H9 (cell line): ENCODE measurements at regions not wholly inside any gene's neighbourhood (a gene's known extent, or its start where the extent isn't known, plus 50 kb on each side); places are given as distances from the start of the nearest gene placed in this dataset.

Source experiments
- DNase-seq: peaks from one replicate; pipeline ENCODE4 v3.0.0-alpha.2; 2017
- H2AFZ ChIP-seq: one replicate; pipeline ENCODE4 v1.6.1; 2013; ENCODE audit warnings: mild to moderate bottlenecking, low read length, control low read depth, moderate library complexity
- H2AK5ac ChIP-seq: 2 replicates; pipeline ENCODE4 v1.6.1; 2013; ENCODE audit warnings: low read length, control low read depth, mixed read lengths; ENCODE audit not compliant: insufficient read length
- H2BK120ac ChIP-seq: one replicate; pipeline ENCODE4 v1.6.1; 2013; ENCODE audit warnings: low read depth, mild to moderate bottlenecking, low read length, control low read depth, inconsistent platforms; ENCODE audit not compliant: poor library complexity, severe bottlenecking
- H2BK12ac ChIP-seq: 2 replicates; pipeline ENCODE4 v1.6.1; 2013; ENCODE audit warnings: low read length, control low read depth, mixed read lengths, low read depth; ENCODE audit not compliant: insufficient read length
- H2BK15ac ChIP-seq: 2 replicates; pipeline ENCODE4 v1.6.1; 2013; ENCODE audit warnings: low read depth, low read length, control low read depth
- H2BK20ac ChIP-seq: one replicate; pipeline ENCODE4 v1.6.1; 2013; ENCODE audit warnings: low read depth, mild to moderate bottlenecking, low read length, control low read depth, inconsistent platforms; ENCODE audit not compliant: poor library complexity, severe bottlenecking
- H2BK5ac ChIP-seq: 2 replicates; pipeline ENCODE4 v1.6.1; 2013; ENCODE audit warnings: low read length, control low read depth, mixed read lengths; ENCODE audit not compliant: insufficient read length
- H3K14ac ChIP-seq: 2 replicates; pipeline ENCODE4 v1.6.1; 2013; ENCODE audit warnings: low read length, control low read depth; ENCODE audit not compliant: insufficient read depth
- H3K18ac ChIP-seq: 2 replicates; pipeline ENCODE4 v1.6.1; 2013; ENCODE audit warnings: low read depth, mild to moderate bottlenecking, mixed read lengths, low read length, control low read depth; ENCODE audit not compliant: insufficient read length
- H3K23ac ChIP-seq: 2 replicates; pipeline ENCODE4 v1.6.1; 2013; ENCODE audit warnings: low read length, control low read depth, mixed read lengths, low read depth; ENCODE audit not compliant: insufficient read length
- H3K23me2 ChIP-seq: 2 replicates; pipeline ENCODE4 v1.6.1; 2013; ENCODE audit warnings: low read depth, mild to moderate bottlenecking, mixed read lengths, low read length, control low read depth; ENCODE audit not compliant: insufficient read length, poor library complexity, severe bottlenecking
- H3K27ac ChIP-seq: 2 replicates; pipeline ENCODE4 v1.5.1; 2013; ENCODE audit warnings: low read length, control low read depth, mixed read lengths, low read depth; ENCODE audit not compliant: insufficient read length
- H3K27me3 ChIP-seq: 2 replicates; pipeline ENCODE4 v1.6.1; 2013; ENCODE audit warnings: low read length, control low read depth, inconsistent platforms; ENCODE audit not compliant: insufficient read depth
- H3K4ac ChIP-seq: 2 replicates; pipeline ENCODE4 v1.6.1; 2013; ENCODE audit warnings: low read depth, mild to moderate bottlenecking, control low read depth, inconsistent platforms, low read length, moderate library complexity
- H3K4me1 ChIP-seq: 2 replicates; pipeline ENCODE4 v1.6.1; 2013; ENCODE audit warnings: low read length, control low read depth, inconsistent platforms; ENCODE audit not compliant: insufficient read depth
- H3K4me2 ChIP-seq: 2 replicates; pipeline ENCODE4 v1.6.1; 2013; ENCODE audit warnings: low read length, control low read depth, mixed read lengths; ENCODE audit not compliant: insufficient read length, insufficient read depth
- H3K56ac ChIP-seq: 2 replicates; pipeline ENCODE4 v1.6.1; 2013; ENCODE audit warnings: low read depth, mild to moderate bottlenecking, mixed read lengths, low read length, control low read depth; ENCODE audit not compliant: insufficient read length
- H3K79me1 ChIP-seq: 2 replicates; pipeline ENCODE4 v1.6.1; 2013; ENCODE audit warnings: low read depth, mild to moderate bottlenecking, moderate library complexity, low read length, control low read depth, inconsistent platforms; ENCODE audit not compliant: insufficient read depth, poor library complexity, severe bottlenecking
- H3K79me2 ChIP-seq: 2 replicates; pipeline ENCODE4 v1.6.1; 2013; ENCODE audit warnings: low read length, control low read depth, inconsistent platforms; ENCODE audit not compliant: insufficient read depth
- H3K9ac ChIP-seq: 2 replicates; pipeline ENCODE4 v1.6.1; 2013; ENCODE audit warnings: low read length, control low read depth, mixed read lengths; ENCODE audit not compliant: insufficient read length; ENCODE audit errors: extremely low read depth
- H3K9me3 ChIP-seq: one replicate; pipeline ENCODE4 v1.6.1; 2013; ENCODE audit warnings: low read depth, low read length, inconsistent platforms; ENCODE audit not compliant: control insufficient read depth
- H3T11ph ChIP-seq: one replicate; pipeline ENCODE4 v1.6.1; 2013; ENCODE audit warnings: mild to moderate bottlenecking, low read length, control low read depth, inconsistent platforms
- H4K20me1 ChIP-seq: one replicate; pipeline ENCODE4 v1.6.1; 2013; ENCODE audit not compliant: control insufficient read depth, insufficient read length, insufficient read depth
- H4K5ac ChIP-seq: 2 replicates; pipeline ENCODE4 v1.6.1; 2013; ENCODE audit warnings: low read depth, mild to moderate bottlenecking, mixed read lengths, low read length, control low read depth; ENCODE audit not compliant: insufficient read length
- H4K8ac ChIP-seq: replicated peaks from 2 replicates; pipeline ENCODE4 v1.6.1; 2013; ENCODE audit warnings: low read length, control low read depth, mixed read lengths, low read depth; ENCODE audit not compliant: insufficient read length
- H4K91ac ChIP-seq: 2 replicates; pipeline ENCODE4 v1.6.1; 2013; ENCODE audit warnings: low read depth, mild to moderate bottlenecking, moderate library complexity, mixed read lengths, low read length, control low read depth; ENCODE audit not compliant: insufficient read length
- H3K27ac Mint-ChIP-seq, 3 experiments: 2 replicates in 2 of 3; 3 replicates in 1 of 3; pipeline ENCODE4 v1.8.0; 2020 to 2021; ENCODE audit warnings: mixed read lengths in 3 of 3, mild to moderate bottlenecking in 1 of 3, moderate library complexity in 1 of 3
- H3K27me3 Mint-ChIP-seq: 2 replicates; pipeline ENCODE4 v1.8.0; 2021; ENCODE audit warnings: low read depth, mild to moderate bottlenecking, moderate library complexity, mixed read lengths
- H3K36me3 Mint-ChIP-seq, 3 experiments: 2 replicates in 2 of 3; 3 replicates in 1 of 3; pipeline ENCODE4 v1.8.0; 2020 to 2021; ENCODE audit warnings: low read depth in 3 of 3, mixed read lengths in 3 of 3; ENCODE audit not compliant: insufficient read depth in 1 of 3
- H3K4me1 Mint-ChIP-seq, 2 experiments: 2 replicates each; pipeline ENCODE4 v1.8.0; 2020; ENCODE audit warnings: mixed read lengths in 2 of 2
- H3K4me3 Mint-ChIP-seq, 2 experiments: 2 replicates in 1 of 2; 3 replicates in 1 of 2; pipeline ENCODE4 v1.8.0; 2020 to 2021; ENCODE audit warnings: mild to moderate bottlenecking in 2 of 2, mixed read lengths in 2 of 2, moderate library complexity in 1 of 2
- H3K9me3 Mint-ChIP-seq, 2 experiments: 2 replicates in 1 of 2; 3 replicates in 1 of 2; pipeline ENCODE4 v1.8.0; 2020; ENCODE audit warnings: mild to moderate bottlenecking in 2 of 2, mixed read lengths in 2 of 2, moderate library complexity in 1 of 2
- WGBS: extraction: QIAGEN DNeasy Blood & Tissue Kit; methylation state at CpG from one replicate; pipeline ENCODE4 v1.1.7; 2013; ENCODE audit warnings: missing lambda C conversion rate, low lambda C conversion rate, mixed read lengths; ENCODE audit not compliant: insufficient read length; ENCODE audit errors: extremely low coverage; 5-methylcytosine and 5-hydroxymethylcytosine counted together
- TF ChIP-seq, protein P1 (sequence below): fragments of 200-600 bp; sonication (generic); conservative IDR thresholded peaks from 3 replicates; pipeline ENCODE4 v1.8.0; 2021; ENCODE audit warnings: antibody characterized with exemption, mild to moderate bottlenecking

DNA sequence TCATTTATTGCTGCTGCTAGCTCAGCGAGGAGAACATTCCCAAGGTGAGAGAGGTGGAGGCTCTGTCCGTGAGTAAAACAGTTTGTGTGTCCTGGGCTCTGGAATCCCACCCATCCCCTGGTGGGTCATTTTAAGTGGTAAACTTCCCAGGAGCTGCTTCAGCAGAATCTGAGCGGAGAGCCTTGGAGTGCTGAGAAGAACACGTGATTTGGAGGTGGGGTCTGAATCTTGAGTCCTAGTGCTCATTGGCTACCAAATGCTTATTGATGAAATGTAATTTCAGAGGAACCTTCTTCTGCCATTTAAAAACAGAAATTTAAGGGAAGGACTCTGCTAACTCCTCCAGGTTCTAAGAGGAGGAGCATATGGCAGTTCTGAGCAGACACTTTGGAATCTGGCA, 132.4 kb downstream of the CDH26 start:
- Mint-ChIP-seq H3K4me1 (no peaks in the 10 kb centered on the region), H3K27ac (no peak overlapping the region), H3K36me3 (peaks cover 1 to 8% (median 6%) of the 10 kb centered on the region in 3 experiments; a peak in 4 of 7 replicates), H3K27me3 (peaks cover 55% of the 10 kb centered on the region), H3K4me3 (no peak overlapping the region), H3K9me3 (peaks cover 29 to 33% of the 10 kb centered on the region in 2 experiments)
- H4K91ac ChIP-seq: no peak overlapping the region
- H3K27ac ChIP-seq: no peak overlapping the region
- no peak overlapping the region for H2BK15ac ChIP-seq
- TF ChIP-seq, protein P1, sequence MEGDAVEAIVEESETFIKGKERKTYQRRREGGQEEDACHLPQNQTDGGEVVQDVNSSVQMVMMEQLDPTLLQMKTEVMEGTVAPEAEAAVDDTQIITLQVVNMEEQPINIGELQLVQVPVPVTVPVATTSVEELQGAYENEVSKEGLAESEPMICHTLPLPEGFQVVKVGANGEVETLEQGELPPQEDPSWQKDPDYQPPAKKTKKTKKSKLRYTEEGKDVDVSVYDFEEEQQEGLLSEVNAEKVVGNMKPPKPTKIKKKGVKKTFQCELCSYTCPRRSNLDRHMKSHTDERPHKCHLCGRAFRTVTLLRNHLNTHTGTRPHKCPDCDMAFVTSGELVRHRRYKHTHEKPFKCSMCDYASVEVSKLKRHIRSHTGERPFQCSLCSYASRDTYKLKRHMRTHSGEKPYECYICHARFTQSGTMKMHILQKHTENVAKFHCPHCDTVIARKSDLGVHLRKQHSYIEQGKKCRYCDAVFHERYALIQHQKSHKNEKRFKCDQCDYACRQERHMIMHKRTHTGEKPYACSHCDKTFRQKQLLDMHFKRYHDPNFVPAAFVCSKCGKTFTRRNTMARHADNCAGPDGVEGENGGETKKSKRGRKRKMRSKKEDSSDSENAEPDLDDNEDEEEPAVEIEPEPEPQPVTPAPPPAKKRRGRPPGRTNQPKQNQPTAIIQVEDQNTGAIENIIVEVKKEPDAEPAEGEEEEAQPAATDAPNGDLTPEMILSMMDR: no peak
- no peak for DNase-seq
- no peak overlapping the region for H2BK20ac ChIP-seq
- H2BK12ac ChIP-seq: no peak overlapping the region
- no peak overlapping the region for H4K5ac ChIP-seq
- H3K23ac ChIP-seq: no peak overlapping the region
- no peak overlapping the region for H3K14ac ChIP-seq
- no peak overlapping the region for H4K8ac ChIP-seq
- H3K4me1 ChIP-seq: no peaks in the 10 kb centered on the region
- H2AFZ ChIP-seq: no peak overlapping the region
- no peak overlapping the region for H3K4ac ChIP-seq
- no peak overlapping the region for H3K18ac ChIP-seq
- H3K79me1 ChIP-seq: no peaks in the 10 kb centered on the region
- H3T11ph ChIP-seq: no peak overlapping the region
- no peak overlapping the region for H2BK5ac ChIP-seq
- no peaks in the 10 kb centered on the region for H3K23me2 ChIP-seq
- H3K9me3 ChIP-seq: peaks cover 5% of the 10 kb centered on the region
- no peak overlapping the region for H3K9ac ChIP-seq
- WGBS: no CpG with 5 or more reads among the region's 4 CpGs
- no peaks in the 10 kb centered on the region for H4K20me1 ChIP-seq
- H3K56ac ChIP-seq: no peak overlapping the region
- H3K4me2 ChIP-seq: no peak overlapping the region
- no peak overlapping the region for H2BK120ac ChIP-seq
- H3K79me2 ChIP-seq: no peaks in the 10 kb centered on the region
- H3K27me3 ChIP-seq: no peaks in the 10 kb centered on the region; the same call in 1 of the 2 replicates
- H2AK5ac ChIP-seq: no peak overlapping the region
